ENCODE measurements at regions not wholly inside any gene's neighbourhood (a gene's known extent, or its start where the extent isn't known, plus 50 kb on each side); places are given as distances from the start of the nearest gene placed in this dataset.

DNA sequence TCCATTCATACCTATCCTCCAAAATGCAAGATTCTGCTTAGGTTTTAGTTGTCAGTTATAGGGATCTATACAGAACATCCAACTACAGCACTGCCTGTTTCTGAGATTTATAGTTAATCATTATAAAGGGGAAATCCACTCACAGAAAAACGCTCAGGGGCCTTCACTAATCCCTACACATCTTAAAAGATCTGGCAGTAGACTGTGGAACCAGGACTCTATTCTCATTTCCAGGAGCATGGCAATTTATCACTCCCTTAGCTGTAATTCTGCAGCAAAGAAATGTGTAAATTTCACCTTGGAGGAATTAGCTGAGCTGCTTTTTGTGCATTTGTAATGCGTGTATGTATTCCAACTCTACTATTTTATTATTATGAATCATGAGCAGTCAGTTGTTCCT is 1128.1 kb upstream of the PRR20A start:
- TF ChIP-seq CTCF (IDR thresholded peaks at IDR 0.05; ENCODE audit: unreplicated experiment), result no peak
- Mint-ChIP-seq H3K4me1 (ENCODE audit: unreplicated experiment) (no peaks in the 10 kb centered on the region), H3K36me3 (ENCODE audit: low read depth, unreplicated experiment) (no peaks in the 10 kb centered on the region), H3K9me3 (ENCODE audit: unreplicated experiment) (no peaks in the 10 kb centered on the region), H3K27me3 (ENCODE audit: unreplicated experiment) (no peaks in the 10 kb centered on the region), H3K27ac (ENCODE audit: unreplicated experiment) (no peak overlapping the region), H3K4me3 (ENCODE audit: unreplicated experiment) (no peak overlapping the region)
- DNase-seq (ENCODE audit: low spot score), result no peak

DNA sequence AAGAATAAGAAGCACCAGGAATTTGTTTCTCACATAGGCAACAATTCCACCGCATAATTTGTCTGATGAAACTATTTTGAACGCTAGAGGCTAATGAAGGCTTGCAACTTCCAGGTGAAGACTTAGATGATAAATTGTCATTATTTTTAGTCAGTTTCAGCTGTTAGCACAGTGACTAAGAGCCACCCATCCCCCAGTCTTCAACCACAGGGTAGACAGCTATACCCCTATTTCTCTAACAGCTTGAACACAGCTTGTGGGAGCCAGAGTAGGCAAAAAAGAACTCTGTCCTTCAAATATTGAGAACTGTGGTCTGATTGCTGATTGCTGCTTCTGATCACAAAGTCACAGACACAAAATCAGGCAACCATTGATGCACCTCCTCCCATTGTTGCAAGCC is 1124.8 kb upstream of the PRR20A start:
- no peak for TF ChIP-seq CTCF (IDR thresholded peaks at IDR 0.05; ENCODE audit: unreplicated experiment)
- Mint-ChIP-seq H3K4me3 (ENCODE audit: unreplicated experiment) (no peak overlapping the region), H3K27me3 (ENCODE audit: unreplicated experiment) (no peaks in the 10 kb centered on the region), H3K9me3 (ENCODE audit: unreplicated experiment) (no peaks in the 10 kb centered on the region), H3K27ac (ENCODE audit: unreplicated experiment) (no peak overlapping the region), H3K4me1 (ENCODE audit: unreplicated experiment) (no peaks in the 10 kb centered on the region), H3K36me3 (ENCODE audit: low read depth, unreplicated experiment) (no peaks in the 10 kb centered on the region)
- DNase-seq (ENCODE audit: low spot score), result no peak

DNA sequence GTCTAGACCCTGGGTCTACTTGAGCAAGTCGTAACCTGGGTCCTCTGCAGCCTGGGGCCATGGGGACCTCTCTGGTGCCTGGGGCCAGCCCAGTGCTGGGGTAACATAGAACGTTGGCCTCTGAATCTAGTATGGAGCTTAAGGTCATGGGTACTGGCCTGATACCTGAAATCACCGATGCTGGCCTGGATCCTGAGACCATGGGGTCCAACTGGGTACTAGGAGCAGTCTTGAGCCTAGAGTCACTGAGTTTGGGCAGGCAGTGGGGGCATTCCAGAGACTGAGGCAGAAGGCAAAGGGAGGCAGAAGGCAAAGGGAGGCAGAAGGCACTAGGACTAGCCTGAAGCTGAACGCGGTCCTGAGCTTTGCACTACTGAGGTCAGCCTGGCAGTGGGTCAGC is 1121.1 kb upstream of the PRR20A start:
- Mint-ChIP-seq H3K36me3 (ENCODE audit: low read depth, unreplicated experiment) (no peaks in the 10 kb centered on the region), H3K4me3 (ENCODE audit: unreplicated experiment) (no peak overlapping the region), H3K9me3 (ENCODE audit: unreplicated experiment) (no peaks in the 10 kb centered on the region), H3K27me3 (ENCODE audit: unreplicated experiment) (no peaks in the 10 kb centered on the region), H3K27ac (ENCODE audit: unreplicated experiment) (no peak overlapping the region), H3K4me1 (ENCODE audit: unreplicated experiment) (no peaks in the 10 kb centered on the region)
- no peak for DNase-seq (ENCODE audit: low spot score)
- TF ChIP-seq CTCF (IDR thresholded peaks at IDR 0.05; ENCODE audit: unreplicated experiment), result no peak

DNA sequence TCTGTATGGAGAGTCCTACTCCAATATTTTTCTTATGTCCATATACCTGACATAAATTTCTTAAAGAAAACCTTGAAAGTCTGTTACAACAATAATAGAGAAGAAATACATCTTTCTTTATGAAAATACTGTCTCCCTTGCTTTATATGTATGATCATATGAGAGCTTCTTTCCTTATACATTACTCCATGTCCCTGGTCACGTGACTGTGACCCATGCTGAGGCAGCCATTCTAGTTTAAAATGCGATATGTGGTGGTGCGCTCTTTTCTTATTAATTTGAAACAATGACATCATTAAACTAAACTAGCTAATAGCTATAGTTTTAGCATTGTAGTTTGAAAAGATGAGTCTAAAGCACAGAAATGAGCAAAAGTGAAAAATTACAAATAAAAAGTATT is 1120.3 kb upstream of the PRR20A start:
- Mint-ChIP-seq H3K27me3 (ENCODE audit: unreplicated experiment) (no peaks in the 10 kb centered on the region), H3K27ac (ENCODE audit: unreplicated experiment) (no peak overlapping the region)

GRCh38 chr13:56039992-56040391 is 1100.7 kb upstream of the PRR20A start:
- peaks cover 3% of the 10 kb centered on the region for H3K4me1 Mint-ChIP-seq (ENCODE audit: unreplicated experiment)
- peaks cover 4% of the 10 kb centered on the region for H3K36me3 Mint-ChIP-seq (ENCODE audit: low read depth, unreplicated experiment)
- H3K27me3 Mint-ChIP-seq (ENCODE audit: unreplicated experiment), result peaks cover 8% of the 10 kb centered on the region
- no peak overlapping the region for H3K4me3 Mint-ChIP-seq (ENCODE audit: unreplicated experiment)
- no peaks in the 10 kb centered on the region for H3K9me3 Mint-ChIP-seq (ENCODE audit: unreplicated experiment)
- TF ChIP-seq CTCF (IDR thresholded peaks at IDR 0.05; ENCODE audit: unreplicated experiment), result no peak
- DNase-seq (ENCODE audit: low spot score), result no peak
- H3K27ac Mint-ChIP-seq (ENCODE audit: unreplicated experiment), result no peak overlapping the region

More for the DNA sequence above, 1120.3 kb upstream of the PRR20A start:
- no peak for DNase-seq (ENCODE audit: low spot score)
- Mint-ChIP-seq H3K9me3 (ENCODE audit: unreplicated experiment) (no peaks in the 10 kb centered on the region), H3K4me1 (ENCODE audit: unreplicated experiment) (no peaks in the 10 kb centered on the region), H3K4me3 (ENCODE audit: unreplicated experiment) (no peak overlapping the region), H3K36me3 (ENCODE audit: low read depth, unreplicated experiment) (no peaks in the 10 kb centered on the region)
- TF ChIP-seq CTCF (IDR thresholded peaks at IDR 0.05; ENCODE audit: unreplicated experiment), result no peak
